ENCODE measurements at regions not wholly inside any gene's neighbourhood (a gene's known extent, or its start where the extent isn't known, plus 50 kb on each side); places are given as distances from the start of the nearest gene placed in this dataset.

- Histone ChIP-seq H3K9me3 (no peaks in the 10 kb centered on the region), H3K27ac (no peak overlapping the region), H3K4me1 (no peaks in the 10 kb centered on the region), H3K4me3 (no peak overlapping the region), H3K36me3 (no peaks in the 10 kb centered on the region), H3K27me3 (no peaks in the 10 kb centered on the region)
- TF ChIP-seq CTCF (IDR thresholded peaks at IDR 0.05), result no peak
- DNase-seq (ENCODE audit: low spot score), result no peak
Measured at GRCh38 chr20:11366660-11367059, 551.0 kb upstream of the BTBD3 start.

GRCh38 chr20:11368499-11368898 lies 549.2 kb upstream of the BTBD3 start:
- H3K27ac ChIP-seq, result no peak overlapping the region
- H3K4me1 ChIP-seq, result no peaks in the 10 kb centered on the region
- DNase-seq (ENCODE audit: low spot score), result no peak
- no peaks in the 10 kb centered on the region for H3K36me3 ChIP-seq
- H3K27me3 ChIP-seq, result no peaks in the 10 kb centered on the region
- no peak overlapping the region for H3K4me3 ChIP-seq
- TF ChIP-seq CTCF (IDR thresholded peaks at IDR 0.05), result no peak
- no peaks in the 10 kb centered on the region for H3K9me3 ChIP-seq

GRCh38 chr20:11368965-11369711 lies 548.6 kb upstream of the BTBD3 start:
- Histone ChIP-seq H3K4me1 (no peaks in the 10 kb centered on the region), H3K27ac (no peak overlapping the region), H3K9me3 (no peaks in the 10 kb centered on the region), H3K4me3 (no peak overlapping the region), H3K27me3 (no peaks in the 10 kb centered on the region), H3K36me3 (no peaks in the 10 kb centered on the region)
- DNase-seq (ENCODE audit: low spot score), result no peak
- no peak for TF ChIP-seq CTCF (IDR thresholded peaks at IDR 0.05)

- H3K4me1 ChIP-seq, result no peaks in the 10 kb centered on the region
- H3K27me3 ChIP-seq, result no peaks in the 10 kb centered on the region
- no peak overlapping the region for H3K27ac ChIP-seq
- no peaks in the 10 kb centered on the region for H3K36me3 ChIP-seq
- no peak overlapping the region for H3K4me3 ChIP-seq
- H3K9me3 ChIP-seq, result no peaks in the 10 kb centered on the region
- TF ChIP-seq CTCF (IDR thresholded peaks at IDR 0.05), result no peak
- DNase-seq (ENCODE audit: low spot score), result no peak
Measured at GRCh38 chr20:11371831-11372230, 545.9 kb upstream of the BTBD3 start.

GRCh38 chr20:11372876-11373790 lies 544.6 kb upstream of the BTBD3 start:
- Histone ChIP-seq H3K27ac (no peak overlapping the region), H3K9me3 (no peaks in the 10 kb centered on the region), H3K4me3 (no peak overlapping the region), H3K36me3 (no peaks in the 10 kb centered on the region), H3K4me1 (no peaks in the 10 kb centered on the region), H3K27me3 (no peaks in the 10 kb centered on the region)
- no peak for DNase-seq (ENCODE audit: low spot score)
- no peak for TF ChIP-seq CTCF (IDR thresholded peaks at IDR 0.05)

Data from right atrium auricular region (tissue), 2 donors.